ENCODE measurements at regions not wholly inside any gene's neighbourhood (a gene's known extent, or its start where the extent isn't known, plus 50 kb on each side); places are given as distances from the start of the nearest gene placed in this dataset.

GRCh38 chr7:25684360-25684759, 456.1 kb upstream of the NPVF start:
- H3K36me3 ChIP-seq, result no peaks in the 10 kb centered on the region
- no peaks in the 10 kb centered on the region for H3K9me3 ChIP-seq
- no peaks in the 10 kb centered on the region for H3K4me1 ChIP-seq
- ATAC-seq, result no peak
- intact Hi-C loops (cut with DNase I), result no loop called here
- H3K27me3 ChIP-seq, result no peaks in the 10 kb centered on the region
- DNase-seq, result no peak
- no peak overlapping the region for H3K27ac ChIP-seq
- no peak overlapping the region for H3K4me3 ChIP-seq
- no peak for TF ChIP-seq CTCF (IDR thresholded peaks at IDR 0.05)

GRCh38 chr7:25686493-25686892, 458.2 kb upstream of the NPVF start:
- Histone ChIP-seq H3K4me3 (no peak overlapping the region), H3K27me3 (no peaks in the 10 kb centered on the region), H3K9me3 (no peaks in the 10 kb centered on the region), H3K36me3 (no peaks in the 10 kb centered on the region), H3K27ac (no peak overlapping the region), H3K4me1 (no peaks in the 10 kb centered on the region)
- intact Hi-C loops (cut with DNase I), result no loop called here
- DNase-seq (no peak), ATAC-seq (no peak)
- TF ChIP-seq CTCF (IDR thresholded peaks at IDR 0.05), result no peak

- H3K9me3 ChIP-seq, result no peaks in the 10 kb centered on the region
- no peaks in the 10 kb centered on the region for H3K36me3 ChIP-seq
- no peaks in the 10 kb centered on the region for H3K27me3 ChIP-seq
- TF ChIP-seq CTCF (IDR thresholded peaks at IDR 0.05), result no peak
- ATAC-seq (no peak), DNase-seq (no peak)
- H3K4me3 ChIP-seq, result no peak overlapping the region
- intact Hi-C loops (cut with DNase I), result no loop called here
- H3K4me1 ChIP-seq, result no peaks in the 10 kb centered on the region
- H3K27ac ChIP-seq, result no peak overlapping the region
Measured at GRCh38 chr7:25694211-25694610, 457.8 kb upstream of the NFE2L3 start.

GRCh38 chr7:25694699-25695098, 457.3 kb upstream of the NFE2L3 start:
- no peaks in the 10 kb centered on the region for H3K36me3 ChIP-seq
- no peak overlapping the region for H3K4me3 ChIP-seq
- H3K27ac ChIP-seq, result no peak overlapping the region
- no peak for TF ChIP-seq CTCF (IDR thresholded peaks at IDR 0.05)
- H3K9me3 ChIP-seq, result no peaks in the 10 kb centered on the region
- no peaks in the 10 kb centered on the region for H3K27me3 ChIP-seq
- no peaks in the 10 kb centered on the region for H3K4me1 ChIP-seq
- DNase-seq (no peak), ATAC-seq (no peak)
- intact Hi-C loops (cut with DNase I), result no loop called here

- TF ChIP-seq CTCF (IDR thresholded peaks at IDR 0.05), result no peak
- no peak for ATAC-seq
- intact Hi-C loops (cut with DNase I), result no loop called here
Measured at GRCh38 chr7:25696571-25696970, 455.4 kb upstream of the NFE2L3 start.

More at GRCh38 chr7:25696571-25696970, 455.4 kb upstream of the NFE2L3 start:
- Histone ChIP-seq H3K4me3 (no peak overlapping the region), H3K36me3 (no peaks in the 10 kb centered on the region), H3K27ac (no peak overlapping the region), H3K4me1 (no peaks in the 10 kb centered on the region), H3K9me3 (peaks cover 0 to 5% of the 10 kb centered on the region in 2 donors), H3K27me3 (no peaks in the 10 kb centered on the region)
- no peak for DNase-seq

Measured in left lung (tissue), 4 donors.